ENCODE measurements at regions not wholly inside any gene's neighbourhood (a gene's known extent, or its start where the extent isn't known, plus 50 kb on each side); places are given as distances from the start of the nearest gene placed in this dataset.

DNA sequence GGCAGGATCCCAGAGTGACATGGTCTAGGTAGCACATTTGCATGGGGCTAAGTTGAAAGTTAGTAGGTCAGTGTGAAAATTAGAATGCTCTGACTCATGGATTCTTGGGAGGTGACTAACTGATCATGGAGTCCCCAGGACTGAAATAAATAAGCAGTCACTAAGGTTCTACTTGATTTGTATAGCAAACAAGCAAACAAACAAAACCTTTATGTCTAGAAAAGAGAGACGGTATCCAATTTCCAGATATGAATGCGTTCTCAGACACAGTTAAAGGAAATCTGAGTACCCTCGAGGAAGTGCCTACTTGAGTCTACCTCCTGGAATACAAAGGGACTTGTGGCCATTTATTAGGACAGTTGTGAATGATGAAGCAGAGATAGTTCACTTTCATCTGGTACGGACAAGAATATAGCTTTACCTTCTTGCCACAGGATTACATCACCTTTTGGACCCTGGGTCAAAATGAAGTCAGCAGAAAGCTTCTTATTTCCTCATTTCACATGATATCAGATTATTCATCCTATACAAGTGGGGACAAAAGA lies 54.3 kb upstream of the AGPS start:
- H3K36me3 ChIP-seq, result peaks cover 0 to 4% of the 10 kb centered on the region in 2 donors
- 86 to 95% methylated on average over 4 of the region's 4 CpGs for WGBS, 2 donors (ENCODE audit: low coverage in 1 of 2)
- no peaks in the 10 kb centered on the region for H3K27me3 ChIP-seq
- TF ChIP-seq EP300 (IDR thresholded peaks at IDR 0.05) (no peak), POLR2AphosphoS5 (IDR thresholded peaks at IDR 0.05) (no peak), POLR2A (IDR thresholded peaks at IDR 0.05) (no peak)
- TF ChIP-seq, protein P1, sequence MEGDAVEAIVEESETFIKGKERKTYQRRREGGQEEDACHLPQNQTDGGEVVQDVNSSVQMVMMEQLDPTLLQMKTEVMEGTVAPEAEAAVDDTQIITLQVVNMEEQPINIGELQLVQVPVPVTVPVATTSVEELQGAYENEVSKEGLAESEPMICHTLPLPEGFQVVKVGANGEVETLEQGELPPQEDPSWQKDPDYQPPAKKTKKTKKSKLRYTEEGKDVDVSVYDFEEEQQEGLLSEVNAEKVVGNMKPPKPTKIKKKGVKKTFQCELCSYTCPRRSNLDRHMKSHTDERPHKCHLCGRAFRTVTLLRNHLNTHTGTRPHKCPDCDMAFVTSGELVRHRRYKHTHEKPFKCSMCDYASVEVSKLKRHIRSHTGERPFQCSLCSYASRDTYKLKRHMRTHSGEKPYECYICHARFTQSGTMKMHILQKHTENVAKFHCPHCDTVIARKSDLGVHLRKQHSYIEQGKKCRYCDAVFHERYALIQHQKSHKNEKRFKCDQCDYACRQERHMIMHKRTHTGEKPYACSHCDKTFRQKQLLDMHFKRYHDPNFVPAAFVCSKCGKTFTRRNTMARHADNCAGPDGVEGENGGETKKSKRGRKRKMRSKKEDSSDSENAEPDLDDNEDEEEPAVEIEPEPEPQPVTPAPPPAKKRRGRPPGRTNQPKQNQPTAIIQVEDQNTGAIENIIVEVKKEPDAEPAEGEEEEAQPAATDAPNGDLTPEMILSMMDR (IDR thresholded peaks at IDR 0.05), result no peak
- H3K4me3 ChIP-seq, result no peak overlapping the region
- no peaks in the 10 kb centered on the region for H3K9me3 ChIP-seq
- no peak for ATAC-seq
- no peak overlapping the region for H3K27ac ChIP-seq
- H3K4me1 ChIP-seq, result peaks cover 0 to 1% (median 0%) of the 10 kb centered on the region in 3 donors

DNA sequence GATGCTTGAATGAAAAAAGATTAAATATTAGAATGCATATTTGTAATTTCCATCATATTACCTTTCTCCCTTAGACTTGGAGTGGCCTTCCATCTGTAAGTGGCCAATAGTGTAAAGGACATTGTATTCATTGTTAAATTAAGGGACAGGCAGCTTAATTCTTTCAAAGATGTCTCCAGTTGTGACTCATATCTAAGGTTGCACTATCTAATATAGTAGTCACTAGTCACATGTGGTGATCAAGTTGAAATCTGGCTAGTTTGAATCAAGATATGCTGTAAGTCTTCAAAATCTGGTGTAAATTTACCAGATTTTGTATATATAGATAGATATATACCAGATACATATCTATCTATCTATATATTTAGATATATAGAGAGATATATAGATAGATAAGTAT lies 52.4 kb upstream of the AGPS start:
- Histone ChIP-seq H3K9me3 (no peaks in the 10 kb centered on the region), H3K4me3 (no peak overlapping the region), H3K36me3 (peaks cover 0 to 4% of the 10 kb centered on the region in 2 donors), H3K4me1 (no peaks in the 10 kb centered on the region), H3K27me3 (no peaks in the 10 kb centered on the region), H3K27ac (no peak overlapping the region)
- no peak for ATAC-seq
- TF ChIP-seq EP300 (IDR thresholded peaks at IDR 0.05) (no peak), POLR2AphosphoS5 (IDR thresholded peaks at IDR 0.05) (no peak), POLR2A (IDR thresholded peaks at IDR 0.05) (no peak)
- TF ChIP-seq, protein P1 (IDR thresholded peaks at IDR 0.05), result no peak

DNA sequence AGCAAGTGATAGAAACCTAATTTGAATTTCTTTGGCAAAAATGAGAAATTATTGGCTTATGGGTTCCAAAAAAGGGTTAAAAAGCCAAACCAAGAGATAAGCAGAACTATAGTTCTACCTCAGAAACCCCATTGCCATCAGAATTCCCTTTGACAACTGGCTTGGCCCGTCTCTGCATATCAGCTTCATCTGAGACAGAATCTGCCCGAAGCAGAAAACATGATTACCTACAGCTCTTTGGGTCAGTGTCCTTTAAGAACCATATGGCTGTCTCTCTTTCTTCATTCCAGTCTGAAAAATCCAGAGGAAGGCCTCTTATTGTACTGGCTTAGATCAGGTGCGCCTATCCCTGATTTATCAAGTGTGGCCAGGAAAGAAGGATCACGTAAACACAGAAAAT lies 49.8 kb upstream of the AGPS start:
- Histone ChIP-seq H3K4me1 (no peaks in the 10 kb centered on the region), H3K4me3 (no peak overlapping the region), H3K9me3 (no peaks in the 10 kb centered on the region), H3K27me3 (no peaks in the 10 kb centered on the region), H3K27ac (no peak overlapping the region), H3K36me3 (peaks cover 0 to 3% of the 10 kb centered on the region in 2 donors)
- TF ChIP-seq, protein P1 (IDR thresholded peaks at IDR 0.05), result no peak
- no peak for TF ChIP-seq EP300 (IDR thresholded peaks at IDR 0.05)
- TF ChIP-seq POLR2AphosphoS5 (IDR thresholded peaks at IDR 0.05), result no peak
- TF ChIP-seq POLR2A (IDR thresholded peaks at IDR 0.05), result no peak
- ATAC-seq, result no peak
- WGBS, 2 donors (ENCODE audit: low coverage in 1 of 2), result 90 to 92% methylated on average over 2 to 4 of the region's 4 CpGs
